Lower lobe of right lung (tissue), 2 donors: ENCODE measurements at regions not wholly inside any gene's neighbourhood (a gene's known extent, or its start where the extent isn't known, plus 50 kb on each side); places are given as distances from the start of the nearest gene placed in this dataset.

Experiments
- ATAC-seq, 2 donors: fragments of 200-7000 bp; cut with Tn5 transposase; one replicate each; pipeline ENCODE4 v1.9.1; 2020 to 2022; ENCODE audit warnings: mild to moderate bottlenecking in 2 of 2, moderate library complexity in 2 of 2
- DNase-seq: peaks from one replicate; pipeline ENCODE4 v3.0.0-alpha.2; 2020
- H3K27ac ChIP-seq: fragments of 200-600 bp; one replicate; pipeline ENCODE4 v1.8.0; 2022
- H3K27me3 ChIP-seq: fragments of 200-600 bp; one replicate; pipeline ENCODE4 v1.8.0; 2022; ENCODE audit warnings: low read depth
- H3K36me3 ChIP-seq: fragments of 200-600 bp; one replicate; pipeline ENCODE4 v1.8.0; 2022; ENCODE audit warnings: mild to moderate bottlenecking
- H3K4me1 ChIP-seq: fragments of 200-600 bp; one replicate; pipeline ENCODE4 v1.8.0; 2022
- H3K4me3 ChIP-seq: fragments of 200-600 bp; one replicate; pipeline ENCODE4 v1.8.0; 2022; ENCODE audit warnings: mild to moderate bottlenecking
- H3K9me3 ChIP-seq: fragments of 200-600 bp; one replicate; pipeline ENCODE4 v1.8.0; 2022
- CTCF ChIP-seq: fragments of 200-600 bp; IDR thresholded peaks from one replicate; pipeline ENCODE4 v1.8.0; 2022; ENCODE audit warnings: antibody characterized with exemption, mild to moderate bottlenecking
- intact Hi-C: fragments of 100-400 bp; cut with DNase I; formaldehyde crosslinking; loops from one replicate; pipeline ENCODE4 v1.11.0; 2022
- donor health status: DM: no; HTN: yes; CAD: no; lungs with severe emphysema.

GRCh38 chr9:73065439-73065838 lies 86.2 kb upstream of the ANXA1 start:
- Histone ChIP-seq H3K9me3 (no peaks in the 10 kb centered on the region), H3K27ac (no peak overlapping the region), H3K4me1 (no peaks in the 10 kb centered on the region), H3K27me3 (no peaks in the 10 kb centered on the region), H3K36me3 (no peaks in the 10 kb centered on the region), H3K4me3 (no peak overlapping the region)
- TF ChIP-seq CTCF = no peak
- ATAC-seq = no peak
- DNase-seq = no peak
- intact Hi-C loops = no loop called here

- H3K27ac ChIP-seq = no peak overlapping the region
- no peaks in the 10 kb centered on the region for H3K4me1 ChIP-seq
- no peaks in the 10 kb centered on the region for H3K36me3 ChIP-seq
- no peak overlapping the region for H3K4me3 ChIP-seq
- TF ChIP-seq CTCF = no peak
- H3K27me3 ChIP-seq = no peaks in the 10 kb centered on the region
- H3K9me3 ChIP-seq = no peaks in the 10 kb centered on the region
- intact Hi-C loops = no loop called here
- ATAC-seq = no peak
- no peak for DNase-seq
Observed at GRCh38 chr9:73064315-73064714, 87.3 kb upstream of the ANXA1 start.

- Histone ChIP-seq H3K27me3 (no peaks in the 10 kb centered on the region), H3K36me3 (no peaks in the 10 kb centered on the region), H3K4me1 (no peaks in the 10 kb centered on the region), H3K27ac (no peak overlapping the region), H3K9me3 (no peaks in the 10 kb centered on the region), H3K4me3 (no peak overlapping the region)
- DNase-seq (no peak), ATAC-seq (no peak)
- no peak for TF ChIP-seq CTCF
- intact Hi-C loops = no loop called here
Observed at GRCh38 chr9:73061146-73061545, 90.5 kb upstream of the ANXA1 start.

GRCh38 chr9:73059247-73059646 lies 92.4 kb upstream of the ANXA1 start:
- no peak overlapping the region for H3K27ac ChIP-seq
- no peaks in the 10 kb centered on the region for H3K27me3 ChIP-seq
- H3K4me1 ChIP-seq = no peaks in the 10 kb centered on the region
- no peak overlapping the region for H3K4me3 ChIP-seq
- DNase-seq (no peak), ATAC-seq (no peak)
- no peak for TF ChIP-seq CTCF
- no peaks in the 10 kb centered on the region for H3K36me3 ChIP-seq
- no peaks in the 10 kb centered on the region for H3K9me3 ChIP-seq
- intact Hi-C loops = no loop called here

GRCh38 chr9:73056245-73056644 lies 95.4 kb upstream of the ANXA1 start:
- H3K4me1 ChIP-seq = no peaks in the 10 kb centered on the region
- no peak overlapping the region for H3K27ac ChIP-seq
- ATAC-seq = no peak
- H3K36me3 ChIP-seq = no peaks in the 10 kb centered on the region
- intact Hi-C loops = no loop called here
- no peak for TF ChIP-seq CTCF
- no peaks in the 10 kb centered on the region for H3K9me3 ChIP-seq
- H3K27me3 ChIP-seq = no peaks in the 10 kb centered on the region
- DNase-seq = no peak
- H3K4me3 ChIP-seq = no peak overlapping the region

GRCh38 chr9:73054091-73054490 lies 97.6 kb upstream of the ANXA1 start:
- Histone ChIP-seq H3K9me3 (no peaks in the 10 kb centered on the region), H3K27me3 (no peaks in the 10 kb centered on the region), H3K4me1 (no peaks in the 10 kb centered on the region), H3K4me3 (no peak overlapping the region), H3K36me3 (no peaks in the 10 kb centered on the region), H3K27ac (no peak overlapping the region)
- DNase-seq = no peak
- intact Hi-C loops = no loop called here
- TF ChIP-seq CTCF = no peak
- ATAC-seq = no peak
